CD4-positive, alpha-beta T cell (primary cell): ENCODE measurements at regions not wholly inside any gene's neighbourhood (a gene's known extent, or its start where the extent isn't known, plus 50 kb on each side); places are given as distances from the start of the nearest gene placed in this dataset.

Experiments used
- ATAC-seq: fragments of 200-7000 bp; cut with Tn5 transposase; one replicate; pipeline ENCODE4 v1.10.0; 2022; ENCODE audit warnings: mild to moderate bottlenecking; ENCODE audit not compliant: poor library complexity
- CTCF ChIA-PET: fragments of 350-600 bp; sonication (Branson Sonifier 250); formaldehyde crosslinking; loops from one replicate; lab custom pipeline; 2021; ENCODE audit warnings: antibody characterized with exemption, inconsistent platforms; lab: Charles Lee
- POLR2A ChIA-PET: fragments of 350-600 bp; sonication (Branson Sonifier 250); formaldehyde crosslinking; loops from one replicate; lab custom pipeline; 2021; ENCODE audit warnings: antibody characterized with exemption, inconsistent platforms; lab: Charles Lee
- DNase-seq, 14 experiments: peaks; one replicate each; pipeline ENCODE4 v3.0.0-alpha.2; 2013 to 2020; ENCODE audit warnings: mixed read lengths in 2 of 14
- H3K27ac ChIP-seq, 2 donors: one replicate each; pipeline versions ENCODE4 v1.5.1 to v1.7.0; 2013; ENCODE audit warnings: low read length in 2 of 2, low read depth in 1 of 2, mild to moderate bottlenecking in 1 of 2
- H3K27me3 ChIP-seq, 2 experiments: 1 replicate in 1 of 2; 2 replicates in 1 of 2; pipeline versions ENCODE4 v1.6.1 to v1.7.0; 2013; ENCODE audit warnings: low read length in 2 of 2, control low read depth in 1 of 2, mild to moderate bottlenecking in 1 of 2, moderate library complexity in 1 of 2; ENCODE audit not compliant: insufficient read depth in 2 of 2, control insufficient read depth in 1 of 2
- H3K36me3 ChIP-seq: one replicate; pipeline ENCODE4 v1.6.1; 2013; ENCODE audit warnings: low read length, control low read depth; ENCODE audit not compliant: insufficient read depth
- H3K4me1 ChIP-seq: one replicate; pipeline ENCODE4 v1.6.1; 2013; ENCODE audit warnings: low read length, control low read depth; ENCODE audit not compliant: insufficient read depth
- H3K4me3 ChIP-seq: one replicate; pipeline ENCODE4 v1.5.1; 2013; ENCODE audit warnings: mild to moderate bottlenecking, low read length, moderate library complexity
- H3K9me3 ChIP-seq, 2 experiments: 1 replicate in 1 of 2; 2 replicates in 1 of 2; pipeline versions ENCODE4 v1.6.1 to v1.7.0; 2013; ENCODE audit warnings: low read length in 2 of 2, mild to moderate bottlenecking in 2 of 2, control low read depth in 1 of 2, moderate library complexity in 1 of 2; ENCODE audit not compliant: control insufficient read depth in 1 of 2, insufficient read depth in 1 of 2
- H3K27ac Mint-ChIP-seq: one replicate; pipeline ENCODE4 v1.8.0; 2020; ENCODE audit warnings: mixed read lengths
- H3K27me3 Mint-ChIP-seq: one replicate; pipeline ENCODE4 v1.8.0; 2021; ENCODE audit warnings: mixed read lengths
- H3K36me3 Mint-ChIP-seq: one replicate; pipeline ENCODE4 v1.8.0; 2021; ENCODE audit warnings: low read depth, mixed read lengths
- H3K4me1 Mint-ChIP-seq: one replicate; pipeline ENCODE4 v1.8.0; 2021; ENCODE audit warnings: low read depth, mixed read lengths
- H3K4me3 Mint-ChIP-seq: one replicate; pipeline ENCODE4 v1.8.0; 2020; ENCODE audit warnings: mild to moderate bottlenecking, mixed read lengths
- H3K9me3 Mint-ChIP-seq: one replicate; pipeline ENCODE4 v1.8.0; 2020; ENCODE audit warnings: mixed read lengths
- intact Hi-C, 2 experiments: fragments of 100-400 bp; cut with DNase I in 1 of 2; cut with micrococcal nuclease in 1 of 2; formaldehyde crosslinking; loops; one replicate each; pipeline versions ENCODE4 v1.15.1 to v1.9.0; 2023 to 2025; cut with DNase I, micrococcal nuclease
- TF ChIP-seq, protein P1 (sequence below): fragments of 200-600 bp; IDR thresholded peaks from one replicate; pipeline ENCODE4 v1.8.0; 2022; ENCODE audit warnings: antibody characterized with exemption, mild to moderate bottlenecking

DNA sequence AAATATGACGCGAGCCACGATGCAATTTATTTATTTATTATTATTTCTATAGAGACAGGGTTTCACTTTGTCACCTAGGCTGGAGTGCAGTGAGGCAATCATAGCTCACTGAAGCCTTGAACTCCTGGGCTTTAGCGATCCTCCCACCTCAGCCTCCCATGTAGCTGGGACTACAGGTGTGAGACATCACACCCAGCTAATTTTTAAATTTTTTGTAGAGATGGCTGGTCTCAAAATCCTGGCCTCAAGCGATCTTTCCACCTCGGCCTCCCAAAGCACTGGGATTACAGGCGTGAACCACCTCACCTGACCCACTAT is 63.6 kb downstream of the IRF2BP2 start:
- no peak overlapping the region for H3K4me3 Mint-ChIP-seq
- ATAC-seq, result no peak
- H3K9me3 Mint-ChIP-seq, result no peaks in the 10 kb centered on the region
- TF ChIP-seq, protein P1, sequence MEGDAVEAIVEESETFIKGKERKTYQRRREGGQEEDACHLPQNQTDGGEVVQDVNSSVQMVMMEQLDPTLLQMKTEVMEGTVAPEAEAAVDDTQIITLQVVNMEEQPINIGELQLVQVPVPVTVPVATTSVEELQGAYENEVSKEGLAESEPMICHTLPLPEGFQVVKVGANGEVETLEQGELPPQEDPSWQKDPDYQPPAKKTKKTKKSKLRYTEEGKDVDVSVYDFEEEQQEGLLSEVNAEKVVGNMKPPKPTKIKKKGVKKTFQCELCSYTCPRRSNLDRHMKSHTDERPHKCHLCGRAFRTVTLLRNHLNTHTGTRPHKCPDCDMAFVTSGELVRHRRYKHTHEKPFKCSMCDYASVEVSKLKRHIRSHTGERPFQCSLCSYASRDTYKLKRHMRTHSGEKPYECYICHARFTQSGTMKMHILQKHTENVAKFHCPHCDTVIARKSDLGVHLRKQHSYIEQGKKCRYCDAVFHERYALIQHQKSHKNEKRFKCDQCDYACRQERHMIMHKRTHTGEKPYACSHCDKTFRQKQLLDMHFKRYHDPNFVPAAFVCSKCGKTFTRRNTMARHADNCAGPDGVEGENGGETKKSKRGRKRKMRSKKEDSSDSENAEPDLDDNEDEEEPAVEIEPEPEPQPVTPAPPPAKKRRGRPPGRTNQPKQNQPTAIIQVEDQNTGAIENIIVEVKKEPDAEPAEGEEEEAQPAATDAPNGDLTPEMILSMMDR, result no peak
- H3K27ac ChIP-seq, result no peak overlapping the region
- no peak for DNase-seq
- peaks cover 17% of the 10 kb centered on the region for H3K4me1 Mint-ChIP-seq
- H3K36me3 ChIP-seq, result no peaks in the 10 kb centered on the region
- POLR2A ChIA-PET, result no interaction called here
- no peaks in the 10 kb centered on the region for H3K36me3 Mint-ChIP-seq
- no peaks in the 10 kb centered on the region for H3K27me3 ChIP-seq
- no peaks in the 10 kb centered on the region for H3K9me3 ChIP-seq
- no peak overlapping the region for H3K4me3 ChIP-seq
- H3K4me1 ChIP-seq, result peaks cover 12% of the 10 kb centered on the region
- intact Hi-C loops, result no loop called here
- no peaks in the 10 kb centered on the region for H3K27me3 Mint-ChIP-seq
- no peak overlapping the region for H3K27ac Mint-ChIP-seq
- CTCF ChIA-PET, result no interaction called here

DNA sequence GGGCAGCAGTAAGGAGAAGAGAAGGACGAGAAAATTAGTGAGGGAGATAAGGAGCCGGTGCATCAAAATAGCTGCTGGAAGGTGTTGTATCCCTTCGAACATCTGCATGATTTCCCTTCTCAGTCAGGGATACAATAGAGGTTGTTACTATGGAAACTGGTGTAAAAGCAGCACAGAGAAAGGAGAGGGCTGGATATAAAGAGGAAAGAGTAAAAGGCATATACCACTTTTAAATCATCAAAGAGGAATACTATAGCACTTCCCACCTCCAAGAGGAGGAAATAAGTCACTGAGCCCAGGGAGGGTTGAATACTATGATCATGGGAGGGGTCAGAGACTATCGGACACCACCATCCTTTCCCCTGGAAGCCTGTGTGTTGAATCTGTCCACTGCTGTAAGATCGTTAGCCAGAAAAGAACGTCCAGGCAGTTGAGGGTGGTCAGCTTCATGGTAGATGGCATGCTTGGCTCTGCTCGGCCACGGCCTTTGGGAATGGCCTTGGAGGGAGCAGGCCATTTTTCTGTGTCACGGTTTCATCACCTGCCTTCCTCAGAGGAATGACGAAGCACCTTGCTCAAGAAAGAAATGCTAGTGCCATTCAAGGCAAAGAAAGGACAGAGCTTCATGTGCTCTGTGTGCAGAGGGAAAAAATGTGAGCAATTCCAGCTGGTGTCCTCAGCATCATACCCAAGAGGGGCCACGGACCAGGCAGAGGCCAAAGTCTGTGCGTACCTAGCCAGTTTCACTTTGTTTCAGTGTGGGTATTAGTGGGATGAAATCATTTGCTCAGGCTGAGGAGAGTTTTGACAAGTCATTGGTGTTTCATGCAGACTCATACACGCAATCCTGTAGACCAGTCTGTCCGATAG is 64.2 kb downstream of the IRF2BP2 start:
- Histone ChIP-seq H3K36me3 (no peaks in the 10 kb centered on the region), H3K27me3 (no peaks in the 10 kb centered on the region), H3K4me1 (peaks cover 12% of the 10 kb centered on the region), H3K9me3 (no peaks in the 10 kb centered on the region), H3K4me3 (no peak overlapping the region), H3K27ac (no peak overlapping the region)
- TF ChIP-seq, protein P1, result no peak
- Mint-ChIP-seq H3K4me3 (no peak overlapping the region), H3K9me3 (no peaks in the 10 kb centered on the region), H3K27me3 (no peaks in the 10 kb centered on the region), H3K4me1 (peaks cover 17% of the 10 kb centered on the region), H3K36me3 (no peaks in the 10 kb centered on the region), H3K27ac (no peak overlapping the region)
- CTCF ChIA-PET, result interaction anchor here (0.6 kb wide), 1 partner anchor 449 kb away, joined by 3 read pairs; no protein-coding TSS in a partner anchor
- intact Hi-C loops, result no loop called here
- DNase-seq, result no peak
- no peak for ATAC-seq
- POLR2A ChIA-PET, result no interaction called here

DNA sequence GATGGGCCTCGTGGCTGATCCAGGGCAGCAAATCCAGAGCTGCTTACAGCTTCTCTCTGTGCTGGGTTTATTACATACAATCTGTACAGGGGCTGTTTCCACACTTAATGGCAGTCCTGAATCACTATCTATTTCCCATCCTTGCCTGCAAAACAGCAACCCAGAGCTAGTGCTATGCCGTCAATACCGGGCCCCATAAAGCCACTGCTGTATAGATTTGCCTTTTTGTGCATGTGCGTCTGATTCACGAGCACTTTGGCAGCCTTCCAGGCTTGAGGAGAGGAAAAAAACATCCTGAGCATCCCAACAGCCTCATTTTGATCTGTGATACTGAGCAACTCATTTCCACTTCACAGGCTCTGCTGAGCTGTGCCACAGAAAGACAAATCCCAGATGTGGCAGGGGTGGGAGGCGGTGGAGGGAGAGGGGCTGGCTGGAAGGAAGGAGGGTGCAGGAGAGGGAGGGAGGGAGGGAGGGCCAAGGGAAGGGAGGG is 65.2 kb upstream of the TARBP1 start:
- peak; percentile 19 to 79 (median 54) for DNase-seq
- Histone ChIP-seq H3K27ac (no peak overlapping the region), H3K4me1 (peaks cover 12% of the 10 kb centered on the region), H3K36me3 (no peaks in the 10 kb centered on the region), H3K27me3 (no peaks in the 10 kb centered on the region), H3K9me3 (no peaks in the 10 kb centered on the region), H3K4me3 (no peak overlapping the region)
- intact Hi-C loops, result no loop called here
- peak; percentile 92 for ATAC-seq
- Mint-ChIP-seq H3K27me3 (no peaks in the 10 kb centered on the region), H3K27ac (peak overlapping the region; percentile 16), H3K9me3 (no peaks in the 10 kb centered on the region), H3K36me3 (no peaks in the 10 kb centered on the region), H3K4me3 (no peak overlapping the region), H3K4me1 (peaks cover 17% of the 10 kb centered on the region)
- POLR2A ChIA-PET, result interaction anchor here (0.7 to 1.2 kb wide), 4 partner anchors 17 to 180 kb away, joined by 3 read pairs; no protein-coding TSS in a partner anchor
- CTCF ChIA-PET, result interaction anchor here (0.6 kb wide), 1 partner anchor 343 kb away, joined by 4 read pairs; no protein-coding TSS in a partner anchor
- TF ChIP-seq, protein P1, result no peak
